ENCODE measurements at regions not wholly inside any gene's neighbourhood (a gene's known extent, or its start where the extent isn't known, plus 50 kb on each side); places are given as distances from the start of the nearest gene placed in this dataset.

DNA sequence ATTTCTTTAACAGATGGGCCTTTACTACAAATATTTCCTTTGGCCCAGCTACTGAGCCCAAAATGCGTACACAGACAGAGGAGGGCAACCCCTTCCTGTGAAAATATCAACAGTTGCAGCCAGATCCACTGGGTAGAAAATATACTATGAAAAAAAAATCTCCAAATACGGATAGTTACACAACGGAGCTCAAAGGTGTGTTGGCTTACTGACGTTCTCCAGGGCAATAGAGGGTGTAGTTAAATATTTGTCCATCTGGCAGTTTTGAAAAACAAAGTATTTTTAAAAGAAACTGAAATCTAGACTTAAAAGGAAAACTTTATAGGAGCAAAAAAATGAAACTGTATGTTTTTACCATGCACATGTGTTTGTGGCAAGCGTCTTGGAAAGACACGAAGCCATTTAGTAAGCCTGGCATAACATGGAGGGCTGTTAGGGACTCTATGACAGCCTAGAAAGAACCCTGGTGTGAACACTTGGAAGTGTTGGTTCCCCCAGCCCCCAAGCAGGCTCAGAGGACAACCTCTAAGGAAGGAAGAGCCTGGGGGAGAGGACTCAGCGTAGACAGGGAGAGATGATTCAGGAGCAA, 157.8 kb upstream of the TRPM3 start:
- TF ChIP-seq, protein P1, sequence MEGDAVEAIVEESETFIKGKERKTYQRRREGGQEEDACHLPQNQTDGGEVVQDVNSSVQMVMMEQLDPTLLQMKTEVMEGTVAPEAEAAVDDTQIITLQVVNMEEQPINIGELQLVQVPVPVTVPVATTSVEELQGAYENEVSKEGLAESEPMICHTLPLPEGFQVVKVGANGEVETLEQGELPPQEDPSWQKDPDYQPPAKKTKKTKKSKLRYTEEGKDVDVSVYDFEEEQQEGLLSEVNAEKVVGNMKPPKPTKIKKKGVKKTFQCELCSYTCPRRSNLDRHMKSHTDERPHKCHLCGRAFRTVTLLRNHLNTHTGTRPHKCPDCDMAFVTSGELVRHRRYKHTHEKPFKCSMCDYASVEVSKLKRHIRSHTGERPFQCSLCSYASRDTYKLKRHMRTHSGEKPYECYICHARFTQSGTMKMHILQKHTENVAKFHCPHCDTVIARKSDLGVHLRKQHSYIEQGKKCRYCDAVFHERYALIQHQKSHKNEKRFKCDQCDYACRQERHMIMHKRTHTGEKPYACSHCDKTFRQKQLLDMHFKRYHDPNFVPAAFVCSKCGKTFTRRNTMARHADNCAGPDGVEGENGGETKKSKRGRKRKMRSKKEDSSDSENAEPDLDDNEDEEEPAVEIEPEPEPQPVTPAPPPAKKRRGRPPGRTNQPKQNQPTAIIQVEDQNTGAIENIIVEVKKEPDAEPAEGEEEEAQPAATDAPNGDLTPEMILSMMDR (IDR thresholded peaks at IDR 0.05), result no peak
- TF ChIP-seq POLR2A (IDR thresholded peaks at IDR 0.05) (no peak), POLR2AphosphoS5 (IDR thresholded peaks at IDR 0.05) (no peak), EP300 (IDR thresholded peaks at IDR 0.05) (no peak)

Measured in suprapubic skin (tissue), 4 donors.